ENCODE measurements at regions not wholly inside any gene's neighbourhood (a gene's known extent, or its start where the extent isn't known, plus 50 kb on each side); places are given as distances from the start of the nearest gene placed in this dataset.
A peak's percentile ranks its signal among the peaks of the same experiment; 100 is the strongest.

DNA sequence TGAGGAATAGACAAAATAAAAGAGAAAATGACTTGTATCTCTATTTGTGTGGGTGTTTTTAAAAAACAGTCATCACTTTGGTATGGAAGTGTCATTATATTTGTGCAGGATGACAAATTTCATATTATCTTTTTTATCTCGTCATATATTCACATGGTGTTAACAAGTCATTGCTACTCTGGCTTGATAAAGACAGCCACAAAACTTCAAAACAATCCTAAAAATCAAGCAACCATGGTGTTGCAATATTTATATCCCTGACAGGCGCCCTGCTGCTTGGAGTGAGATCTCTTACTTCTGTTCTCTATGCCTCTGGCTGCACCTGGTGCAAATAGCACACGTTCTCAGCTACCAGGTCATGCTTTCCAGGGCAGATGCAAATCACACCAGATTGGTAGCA lies 278.0 kb upstream of the EPHA4 start:
- no peaks in the 10 kb centered on the region for H3K36me3 Mint-ChIP-seq (ENCODE audit: low read depth)
- no peaks in the 10 kb centered on the region for H3K9me3 Mint-ChIP-seq
- H3K27ac Mint-ChIP-seq, result no peak overlapping the region
- no peak for DNase-seq
- H3K4me1 Mint-ChIP-seq, result peaks cover 16% of the 10 kb centered on the region
- TF ChIP-seq CTCF (IDR thresholded peaks at IDR 0.05), result no peak
- H3K27me3 Mint-ChIP-seq (ENCODE audit: low read depth, poor library complexity), result no peaks in the 10 kb centered on the region
- H3K4me3 Mint-ChIP-seq, result no peak overlapping the region

- Mint-ChIP-seq H3K36me3 (ENCODE audit: low read depth) (no peaks in the 10 kb centered on the region), H3K27ac (no peak overlapping the region), H3K9me3 (no peaks in the 10 kb centered on the region), H3K27me3 (ENCODE audit: low read depth, poor library complexity) (no peaks in the 10 kb centered on the region), H3K4me1 (peaks cover 24% of the 10 kb centered on the region), H3K4me3 (no peak overlapping the region)
- TF ChIP-seq CTCF (IDR thresholded peaks at IDR 0.05), result no peak
- DNase-seq, result no peak
Measured at GRCh38 chr2:221848286-221848685, 276.2 kb upstream of the EPHA4 start.

GRCh38 chr2:221845021-221845365 lies 272.9 kb upstream of the EPHA4 start:
- Mint-ChIP-seq H3K4me1 (peaks cover 15% of the 10 kb centered on the region), H3K27ac (no peak overlapping the region), H3K27me3 (ENCODE audit: low read depth, poor library complexity) (no peaks in the 10 kb centered on the region), H3K9me3 (no peaks in the 10 kb centered on the region), H3K36me3 (ENCODE audit: low read depth) (no peaks in the 10 kb centered on the region), H3K4me3 (no peak overlapping the region)
- no peak for TF ChIP-seq CTCF (IDR thresholded peaks at IDR 0.05)
- no peak for DNase-seq

DNA sequence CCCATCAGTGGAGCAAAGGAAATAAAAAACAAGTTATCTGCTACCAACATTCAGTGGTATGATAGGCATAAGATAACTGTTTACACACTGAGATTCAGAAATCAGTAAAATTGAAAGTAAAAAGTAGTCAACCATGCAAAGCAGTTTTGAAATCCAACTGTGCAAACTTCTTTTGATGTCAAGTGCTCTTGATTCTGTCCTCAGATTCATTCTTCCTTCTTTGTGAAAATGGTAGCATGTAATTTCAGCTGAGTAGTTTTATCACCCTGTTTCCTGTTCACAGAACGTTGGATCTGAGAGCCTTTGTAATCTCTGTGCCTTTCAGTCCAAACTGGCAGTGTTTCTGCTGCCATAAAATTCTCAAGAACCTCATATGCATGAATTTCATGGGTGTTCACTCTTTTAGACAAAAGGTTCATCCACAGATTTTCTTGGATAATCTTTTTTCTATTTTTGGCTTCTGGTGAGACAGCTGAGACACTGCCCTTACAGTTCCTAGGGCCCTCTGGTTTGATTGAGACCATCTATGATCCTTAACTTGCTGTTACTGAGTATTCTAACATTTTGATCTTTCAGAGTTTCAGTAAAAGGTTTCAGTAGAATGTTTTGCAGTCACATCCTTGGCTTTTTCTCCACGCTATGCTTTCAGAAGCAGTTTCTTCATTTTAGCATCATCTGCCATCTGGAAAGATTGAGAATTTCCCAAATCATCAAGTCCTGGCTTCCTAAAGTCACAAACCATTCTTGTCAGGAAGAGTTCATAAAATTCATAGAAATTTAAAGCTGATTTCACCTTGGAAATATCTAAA lies 272.3 kb upstream of the EPHA4 start:
- H3K36me3 Mint-ChIP-seq (ENCODE audit: low read depth), result no peaks in the 10 kb centered on the region
- H3K27me3 Mint-ChIP-seq (ENCODE audit: low read depth, poor library complexity), result no peaks in the 10 kb centered on the region
- peaks cover 15% of the 10 kb centered on the region for H3K4me1 Mint-ChIP-seq
- H3K27ac Mint-ChIP-seq, result peak overlapping the region; percentile 46
- no peak overlapping the region for H3K4me3 Mint-ChIP-seq
- no peaks in the 10 kb centered on the region for H3K9me3 Mint-ChIP-seq
- TF ChIP-seq CTCF (IDR thresholded peaks at IDR 0.05), result no peak
- no peak for DNase-seq

GRCh38 chr2:221836095-221836494 lies 264.0 kb upstream of the EPHA4 start:
- Mint-ChIP-seq H3K27ac (no peak overlapping the region), H3K36me3 (ENCODE audit: low read depth) (no peaks in the 10 kb centered on the region), H3K4me1 (no peaks in the 10 kb centered on the region), H3K4me3 (no peak overlapping the region), H3K27me3 (ENCODE audit: low read depth, poor library complexity) (no peaks in the 10 kb centered on the region), H3K9me3 (peaks cover 7% of the 10 kb centered on the region)
- no peak for DNase-seq
- no peak for TF ChIP-seq CTCF (IDR thresholded peaks at IDR 0.05)

DNA sequence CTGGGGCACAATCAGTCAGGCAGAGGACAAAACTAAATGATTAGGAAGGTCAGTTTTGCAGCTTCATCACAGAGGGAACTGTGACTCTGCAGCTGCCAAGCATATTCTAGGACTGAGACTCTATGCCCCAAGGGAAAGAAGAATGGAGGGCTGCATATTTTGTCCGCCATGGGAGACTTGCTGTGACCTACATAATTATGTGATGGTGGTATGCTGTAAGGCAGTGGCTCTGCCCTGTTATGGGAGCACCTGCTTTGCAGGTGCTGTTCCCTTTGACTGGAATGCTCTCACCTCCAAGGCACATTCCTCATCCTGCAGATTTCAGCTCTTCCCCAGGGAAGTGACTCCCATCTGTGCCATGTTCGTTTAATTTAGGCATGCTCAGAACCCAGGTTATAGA lies 261.9 kb upstream of the EPHA4 start:
- Mint-ChIP-seq H3K4me1 (no peaks in the 10 kb centered on the region), H3K4me3 (no peak overlapping the region), H3K27me3 (ENCODE audit: low read depth, poor library complexity) (no peaks in the 10 kb centered on the region), H3K27ac (no peak overlapping the region), H3K36me3 (ENCODE audit: low read depth) (no peaks in the 10 kb centered on the region), H3K9me3 (peaks cover 10% of the 10 kb centered on the region)
- TF ChIP-seq CTCF (IDR thresholded peaks at IDR 0.05), result no peak
- DNase-seq, result no peak
